Stomach (tissue), 4 donors: ENCODE measurements at regions not wholly inside any gene's neighbourhood (a gene's known extent, or its start where the extent isn't known, plus 50 kb on each side); places are given as distances from the start of the nearest gene placed in this dataset.

ENCODE experiments used
- CTCF ChIP-seq, 7 experiments: fragments of 450-650 bp in 4 of 7; fragments of 200-600 bp in 3 of 7; sonication (generic) in 3 of 7; IDR thresholded peaks; one replicate each; pipeline ENCODE4 v1.5.1; 2016 to 2019; ENCODE audit warnings: antibody characterized with exemption in 7 of 7, control low read depth in 2 of 7, mild to moderate bottlenecking in 1 of 7
- EP300 ChIP-seq: sonication (generic); formaldehyde crosslinking; IDR thresholded peaks from one replicate; pipeline ENCODE4 v1.6.1; 2017; ENCODE audit warnings: antibody characterized with exemption
- POLR2A ChIP-seq, 4 donors: fragments of 450-650 bp; IDR thresholded peaks; one replicate each; pipeline ENCODE4 v1.6.1; 2016; ENCODE audit warnings: antibody characterized with exemption in 4 of 4, control low read depth in 2 of 4, mild to moderate bottlenecking in 1 of 4, moderate library complexity in 1 of 4
- POLR2AphosphoS5 ChIP-seq, 3 donors: sonication (generic); formaldehyde crosslinking; IDR thresholded peaks; one replicate each; pipeline ENCODE4 v1.6.1; 2016; ENCODE audit warnings: antibody characterized with exemption in 3 of 3

DNA sequence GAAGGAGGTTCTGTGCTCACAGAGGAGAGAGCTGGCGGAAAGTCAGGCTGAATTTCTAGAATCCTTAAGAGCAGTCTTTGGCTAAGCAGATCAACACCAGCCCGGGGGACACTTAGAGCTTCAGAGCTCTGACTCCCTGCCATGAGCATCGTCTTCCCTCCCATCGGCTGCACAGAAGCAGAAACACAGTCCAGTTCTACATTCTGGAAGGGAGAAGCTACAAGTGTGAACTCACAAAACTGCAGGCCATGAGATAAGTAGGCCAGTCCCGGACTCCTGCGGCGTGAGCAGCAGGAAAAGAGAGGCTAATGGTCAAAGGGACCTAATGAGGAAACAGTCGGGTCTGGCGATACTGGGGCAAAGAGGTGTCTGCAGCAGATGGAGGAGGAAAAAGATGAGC, 211.5 kb downstream of the DHX15 start:
- TF ChIP-seq EP300 (no peak), CTCF (IDR thresholded peaks at IDR 0.05) (no peak), POLR2AphosphoS5 (IDR thresholded peaks at IDR 0.05) (no peak), POLR2A (IDR thresholded peaks at IDR 0.05) (no peak)
